Right lobe of liver (tissue), 6 donors: ENCODE measurements at regions not wholly inside any gene's neighbourhood (a gene's known extent, or its start where the extent isn't known, plus 50 kb on each side); places are given as distances from the start of the nearest gene placed in this dataset.

Source experiments
- ATAC-seq, 4 donors: fragments of 200-7000 bp; cut with Tn5 transposase; one replicate each; pipeline ENCODE4 v1.9.1; 2020; ENCODE audit warnings: mild to moderate bottlenecking in 4 of 4, moderate library complexity in 4 of 4
- DNase-seq, 3 donors: peaks; one replicate each; pipeline ENCODE4 v3.0.0-alpha.2; 2020
- H3K27ac ChIP-seq, 3 donors: fragments of 200-600 bp; one replicate each; pipeline ENCODE4 v1.8.0; 2022
- H3K27me3 ChIP-seq, 2 donors: fragments of 200-600 bp; one replicate each; pipeline ENCODE4 v1.8.0; 2022
- H3K36me3 ChIP-seq, 4 donors: fragments of 200-600 bp; sonication (generic) in 1 of 4; one replicate each; pipeline versions ENCODE4 v1.5.1 to v1.8.0; 2017 to 2022; ENCODE audit warnings: control low read depth in 1 of 4
- H3K4me1 ChIP-seq, 4 donors: fragments of 200-600 bp; sonication (generic) in 1 of 4; one replicate each; pipeline versions ENCODE4 v1.5.1 to v1.8.0; 2017 to 2022; ENCODE audit warnings: control low read depth in 1 of 4
- H3K4me3 ChIP-seq, 3 donors: fragments of 200-600 bp; one replicate each; pipeline ENCODE4 v1.8.0; 2022
- H3K9me3 ChIP-seq, 4 donors: fragments of 200-600 bp; sonication (generic) in 1 of 4; one replicate each; pipeline versions ENCODE4 v1.5.1 to v1.8.0; 2017 to 2022; ENCODE audit warnings: control low read depth in 1 of 4
- CTCF ChIP-seq, 4 donors: fragments of 200-600 bp in 3 of 4; fragments of 450-650 bp in 1 of 4; IDR thresholded peaks; one replicate each; pipeline versions ENCODE4 v1.5.1 to v1.8.0; 2016 to 2022; ENCODE audit warnings: antibody characterized with exemption in 4 of 4, mild to moderate bottlenecking in 2 of 4
- POLR2A ChIP-seq: fragments of 450-650 bp; IDR thresholded peaks from one replicate; pipeline ENCODE4 v1.6.1; 2017; ENCODE audit warnings: antibody characterized with exemption, mild to moderate bottlenecking
- WGBS: methylation state at CpG from one replicate; pipeline ENCODE4 v1.1.6; 2018; ENCODE audit warnings: low coverage, low lambda C conversion rate; ENCODE audit not compliant: insufficient coverage; ENCODE audit errors: missing lambda C conversion rate; 5-methylcytosine and 5-hydroxymethylcytosine counted together
- intact Hi-C, 2 donors: fragments of 100-400 bp; cut with DNase I; formaldehyde crosslinking; loops; one replicate each; pipeline versions ENCODE4 v1.11.2 to v1.14.1; 2022
- donor health status: DM: no; HTN: yes; CAD: no.
- donor health status: DM: no; HTN: no; CAD: no.
- donor health status: DM: no; HTN: no; CAD: no.
- donor health status: DM: no; HTN: yes; CAD: no.
- donor health status: DM: no; HTN: yes; CAD: no.

- no peak for ATAC-seq
- Histone ChIP-seq H3K9me3 (no peaks in the 10 kb centered on the region), H3K36me3 (no peaks in the 10 kb centered on the region), H3K4me3 (no peak overlapping the region), H3K4me1 (no peaks in the 10 kb centered on the region), H3K27ac (no peak overlapping the region), H3K27me3 (no peaks in the 10 kb centered on the region)
- intact Hi-C loops: no loop called here
- no peak for TF ChIP-seq POLR2A
- no peak for TF ChIP-seq CTCF (IDR thresholded peaks at IDR 0.05)
- DNase-seq: no peak
Observed at GRCh38 chr6:48883116-48883515, 579.9 kb downstream of the MMUT start.

- no peak overlapping the region for H3K27ac ChIP-seq
- intact Hi-C loops: no loop called here
- no peak for TF ChIP-seq CTCF (IDR thresholded peaks at IDR 0.05)
- no peak for TF ChIP-seq POLR2A
- no peaks in the 10 kb centered on the region for H3K4me1 ChIP-seq
- ATAC-seq (no peak), DNase-seq (no peak)
- H3K4me3 ChIP-seq: no peak overlapping the region
- H3K36me3 ChIP-seq: no peaks in the 10 kb centered on the region
- WGBS: 13% methylated on average over 1 of the region's 1 CpG
- no peaks in the 10 kb centered on the region for H3K9me3 ChIP-seq
- no peaks in the 10 kb centered on the region for H3K27me3 ChIP-seq
Observed at GRCh38 chr6:48881551-48881950, 581.5 kb downstream of the MMUT start.

- 56% methylated on average over 1 of the region's 1 CpG for WGBS
- no peak for ATAC-seq
- TF ChIP-seq POLR2A (no peak), CTCF (IDR thresholded peaks at IDR 0.05) (no peak)
Observed at GRCh38 chr6:48869595-48869994, 593.5 kb downstream of the MMUT start.

GRCh38 chr6:48866682-48867081, 596.4 kb downstream of the MMUT start:
- DNase-seq (no peak), ATAC-seq (no peak)
- intact Hi-C loops: no loop called here
- 56% methylated on average over 3 of the region's 3 CpGs for WGBS
- H3K4me3 ChIP-seq: no peak overlapping the region
- H3K36me3 ChIP-seq: no peaks in the 10 kb centered on the region
- no peaks in the 10 kb centered on the region for H3K27me3 ChIP-seq
- TF ChIP-seq CTCF (IDR thresholded peaks at IDR 0.05) (no peak), POLR2A (no peak)
- H3K4me1 ChIP-seq: no peaks in the 10 kb centered on the region
- no peak overlapping the region for H3K27ac ChIP-seq
- no peaks in the 10 kb centered on the region for H3K9me3 ChIP-seq

More at GRCh38 chr6:48869595-48869994, 593.5 kb downstream of the MMUT start:
- Histone ChIP-seq H3K9me3 (no peaks in the 10 kb centered on the region), H3K27me3 (no peaks in the 10 kb centered on the region), H3K27ac (no peak overlapping the region), H3K4me1 (no peaks in the 10 kb centered on the region), H3K4me3 (no peak overlapping the region), H3K36me3 (no peaks in the 10 kb centered on the region)
- no peak for DNase-seq
- intact Hi-C loops: no loop called here

- ATAC-seq (no peak), DNase-seq (no peak)
- no peak overlapping the region for H3K27ac ChIP-seq
- peaks cover 0 to 2% (median 0%) of the 10 kb centered on the region in 4 donors for H3K9me3 ChIP-seq
- no peak for TF ChIP-seq POLR2A
- TF ChIP-seq CTCF (IDR thresholded peaks at IDR 0.05): no peak
- 70% methylated on average over 3 of the region's 3 CpGs for WGBS
- H3K36me3 ChIP-seq: no peaks in the 10 kb centered on the region
- intact Hi-C loops: no loop called here
- H3K4me1 ChIP-seq: no peaks in the 10 kb centered on the region
- H3K4me3 ChIP-seq: no peak overlapping the region
- no peaks in the 10 kb centered on the region for H3K27me3 ChIP-seq
Observed at GRCh38 chr6:48860175-48860574, 602.9 kb downstream of the MMUT start.
